A172 (cell line): ENCODE measurements at regions not wholly inside any gene's neighbourhood (a gene's known extent, or its start where the extent isn't known, plus 50 kb on each side); places are given as distances from the start of the nearest gene placed in this dataset.
A peak's percentile ranks its signal among the peaks of the same experiment; 100 is the strongest.

Experiments
- DNase-seq: peaks from one replicate; pipeline ENCODE4 v3.0.0-alpha.2; 2015; ENCODE audit warnings: low spot score

- peak; percentile 31 for DNase-seq
Observed at GRCh38 chr6:82015043-82015442, 232.5 kb downstream of the IBTK start.

GRCh38 chr6:82013561-82014530, 233.7 kb downstream of the IBTK start:
- DNase-seq, result peak; percentile 28

- peak; percentile 35 for DNase-seq
Observed at GRCh38 chr6:82006027-82006738, 241.4 kb downstream of the IBTK start.

GRCh38 chr6:82000551-82000950, 247.0 kb downstream of the IBTK start:
- no peak for DNase-seq

- DNase-seq, result no peak
Observed at GRCh38 chr6:81999826-82000225, 247.3 kb upstream of the TENT5A start.

- DNase-seq, result peak; percentile 83
Observed at GRCh38 chr6:81999270-81999669, 246.8 kb upstream of the TENT5A start.

- DNase-seq, result no peak
Observed at GRCh38 chr6:81998432-81998831, 246.0 kb upstream of the TENT5A start.

GRCh38 chr6:81997090-81997926, 244.8 kb upstream of the TENT5A start:
- DNase-seq, result peak; percentile 63

- peak; percentile 43 for DNase-seq
Observed at GRCh38 chr6:81996414-81996813, 243.9 kb upstream of the TENT5A start.

GRCh38 chr6:81995548-81996289, 243.2 kb upstream of the TENT5A start:
- DNase-seq, result no peak

- DNase-seq, result no peak
Observed at GRCh38 chr6:81988871-81989270, 236.4 kb upstream of the TENT5A start.

GRCh38 chr6:81988446-81988845, 236.0 kb upstream of the TENT5A start:
- no peak for DNase-seq

- DNase-seq, result no peak
Observed at GRCh38 chr6:81987293-81987692, 234.8 kb upstream of the TENT5A start.

GRCh38 chr6:81985191-81985590, 232.7 kb upstream of the TENT5A start:
- DNase-seq, result no peak

- no peak for DNase-seq
Observed at GRCh38 chr6:81984599-81984998, 232.1 kb upstream of the TENT5A start.

GRCh38 chr6:81981812-81982211, 229.3 kb upstream of the TENT5A start:
- peak; percentile 53 for DNase-seq

- no peak for DNase-seq
Observed at GRCh38 chr6:81979767-81980166, 227.3 kb upstream of the TENT5A start.

GRCh38 chr6:81979329-81979728, 226.8 kb upstream of the TENT5A start:
- no peak for DNase-seq

- no peak for DNase-seq
Observed at GRCh38 chr6:81978230-81978629, 225.7 kb upstream of the TENT5A start.

- no peak for DNase-seq
Observed at GRCh38 chr6:81977486-81977885, 225.0 kb upstream of the TENT5A start.

- no peak for DNase-seq
Observed at GRCh38 chr6:81969814-81970213, 217.3 kb upstream of the TENT5A start.
